Effector CD8-positive, alpha-beta T cell (primary cell): ENCODE measurements at regions not wholly inside any gene's neighbourhood (a gene's known extent, or its start where the extent isn't known, plus 50 kb on each side); places are given as distances from the start of the nearest gene placed in this dataset.
"Not testable (repeated sequence)": the region's sequence is repeated elsewhere in the genome, so short reads cannot be mapped to it uniquely, and the experiment has no call there.

ENCODE experiments used
- DNase-seq: peaks from one replicate; lab custom pipeline; 2025; lab: John Stamatoyannopoulos, UW

- DNase-seq = no peak
Measured at GRCh38 chr13:26483546-26483945, 73.9 kb upstream of the WASF3 start.

- no peak for DNase-seq
Measured at GRCh38 chr13:26484196-26484595, 73.3 kb upstream of the WASF3 start.

GRCh38 chr13:26485288-26485687 is 72.2 kb upstream of the WASF3 start:
- DNase-seq = no peak

GRCh38 chr13:26485786-26486185 is 71.7 kb upstream of the WASF3 start:
- DNase-seq = no peak

- no peak for DNase-seq
Measured at GRCh38 chr13:26486550-26486949, 70.9 kb upstream of the WASF3 start.

GRCh38 chr13:26487781-26488180 is 69.7 kb upstream of the WASF3 start:
- DNase-seq = no peak

GRCh38 chr13:26488236-26489003 is 69.1 kb upstream of the WASF3 start:
- no peak for DNase-seq

GRCh38 chr13:26492301-26492700 is 65.2 kb upstream of the WASF3 start:
- DNase-seq = not testable (repeated sequence)

GRCh38 chr13:26494571-26495195 is 62.8 kb upstream of the WASF3 start:
- no peak for DNase-seq

- DNase-seq = no peak
Measured at GRCh38 chr13:26495750-26496149, 61.7 kb upstream of the WASF3 start.

GRCh38 chr13:26497968-26498511 is 59.4 kb upstream of the WASF3 start:
- DNase-seq = no peak

- no peak for DNase-seq
Measured at GRCh38 chr13:26498656-26499601, 58.6 kb upstream of the WASF3 start.

- no peak for DNase-seq
Measured at GRCh38 chr13:26500618-26501320, 56.7 kb upstream of the WASF3 start.

- no peak for DNase-seq
Measured at GRCh38 chr13:26501641-26502040, 55.8 kb upstream of the WASF3 start.

- no peak for DNase-seq
Measured at GRCh38 chr13:26502826-26503225, 54.7 kb upstream of the WASF3 start.

GRCh38 chr13:26503826-26504594 is 53.5 kb upstream of the WASF3 start:
- no peak for DNase-seq
